Kidney epithelial cell (primary cell): ENCODE measurements at regions not wholly inside any gene's neighbourhood (a gene's known extent, or its start where the extent isn't known, plus 50 kb on each side); places are given as distances from the start of the nearest gene placed in this dataset.

Experiments
- DNase-seq: peaks from one replicate; pipeline ENCODE4 v3.0.0-alpha.2; 2010; ENCODE audit warnings: low read depth
- H3K27me3 ChIP-seq: 2 replicates; pipeline ENCODE4 v1.6.0; 2011; ENCODE audit warnings: low read length; ENCODE audit not compliant: control insufficient read depth, insufficient read depth
- H3K36me3 ChIP-seq: 2 replicates; pipeline ENCODE4 v1.5.1; 2011; ENCODE audit warnings: low read length; ENCODE audit not compliant: control insufficient read depth, insufficient read depth
- H3K4me3 ChIP-seq: 2 replicates; pipeline ENCODE4 v1.5.1; 2011; ENCODE audit warnings: low read depth, mild to moderate bottlenecking, control low read depth, low read length
- CTCF ChIP-seq: IDR thresholded peaks from 2 replicates; pipeline ENCODE4 v1.5.1; 2011; ENCODE audit warnings: mild to moderate bottlenecking, moderate library complexity, low read length, control low read depth, inconsistent platforms; ENCODE audit not compliant: insufficient read depth, poor library complexity, severe bottlenecking

GRCh38 chr10:111923032-111923431 is 260.5 kb downstream of the GPAM start:
- Histone ChIP-seq H3K36me3 (no peaks in the 10 kb centered on the region), H3K27me3 (no peaks in the 10 kb centered on the region), H3K4me3 (no peak overlapping the region)
- DNase-seq, result no peak
- TF ChIP-seq CTCF, result no peak

- Histone ChIP-seq H3K27me3 (no peaks in the 10 kb centered on the region), H3K36me3 (no peaks in the 10 kb centered on the region), H3K4me3 (no peak overlapping the region)
- no peak for DNase-seq
- no peak for TF ChIP-seq CTCF
These were observed 257.3 kb downstream of the GPAM start for GRCh38 chr10:111926286-111926685.

GRCh38 chr10:111933937-111934336 is 249.6 kb downstream of the GPAM start:
- TF ChIP-seq CTCF, result no peak
- H3K4me3 ChIP-seq, result no peak overlapping the region
- no peak for DNase-seq
- no peaks in the 10 kb centered on the region for H3K36me3 ChIP-seq
- no peaks in the 10 kb centered on the region for H3K27me3 ChIP-seq

GRCh38 chr10:111934931-111935330 is 248.6 kb downstream of the GPAM start:
- no peak for DNase-seq
- no peaks in the 10 kb centered on the region for H3K27me3 ChIP-seq
- no peaks in the 10 kb centered on the region for H3K36me3 ChIP-seq
- no peak for TF ChIP-seq CTCF
- H3K4me3 ChIP-seq, result no peak overlapping the region

GRCh38 chr10:111936143-111936542 is 247.4 kb downstream of the GPAM start:
- no peaks in the 10 kb centered on the region for H3K27me3 ChIP-seq
- H3K36me3 ChIP-seq, result no peaks in the 10 kb centered on the region
- TF ChIP-seq CTCF, result no peak
- H3K4me3 ChIP-seq, result no peak overlapping the region
- DNase-seq, result no peak

GRCh38 chr10:111944331-111944730 is 239.2 kb downstream of the GPAM start:
- Histone ChIP-seq H3K27me3 (no peaks in the 10 kb centered on the region), H3K4me3 (no peak overlapping the region), H3K36me3 (no peaks in the 10 kb centered on the region)
- no peak for DNase-seq
- TF ChIP-seq CTCF, result no peak
